GM12865 (cell line): ENCODE measurements at regions not wholly inside any gene's neighbourhood (a gene's known extent, or its start where the extent isn't known, plus 50 kb on each side); places are given as distances from the start of the nearest gene placed in this dataset.

ENCODE experiments used
- DNase-seq: peaks from one replicate; pipeline ENCODE4 v3.0.0; 2010; ENCODE audit warnings: low read depth
- H3K4me3 ChIP-seq: 2 replicates; pipeline ENCODE4 v1.5.1; 2011; ENCODE audit warnings: mild to moderate bottlenecking, low read depth, low read length, control low read depth
- TF ChIP-seq, protein P1 (sequence below): IDR thresholded peaks from 2 replicates; pipeline ENCODE4 v1.5.1; 2011; ENCODE audit warnings: low read length, control low read depth, low read depth, inconsistent platforms; ENCODE audit not compliant: insufficient read depth; ENCODE audit errors: missing control alignments

DNA sequence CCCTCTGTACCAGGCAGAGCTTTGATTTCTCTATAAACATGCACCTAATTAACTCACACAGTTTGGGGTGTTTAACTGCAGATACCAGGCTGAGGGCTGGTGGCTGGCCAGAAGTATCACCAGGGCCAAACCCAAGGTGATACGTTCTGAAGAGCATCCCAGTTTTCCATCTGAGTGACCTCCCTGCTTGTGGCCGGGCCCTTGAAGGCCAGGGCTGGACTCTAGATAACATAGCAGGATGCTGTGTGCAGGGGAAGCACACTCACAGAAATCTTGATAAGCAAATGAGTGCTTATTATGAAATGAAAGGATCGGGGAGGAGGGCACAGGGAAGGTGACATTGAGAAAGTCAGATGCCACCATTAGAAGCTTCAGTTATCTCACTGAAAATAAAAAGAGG is 582.4 kb downstream of the BRINP1 start:
- no peak overlapping the region for H3K4me3 ChIP-seq
- TF ChIP-seq, protein P1, sequence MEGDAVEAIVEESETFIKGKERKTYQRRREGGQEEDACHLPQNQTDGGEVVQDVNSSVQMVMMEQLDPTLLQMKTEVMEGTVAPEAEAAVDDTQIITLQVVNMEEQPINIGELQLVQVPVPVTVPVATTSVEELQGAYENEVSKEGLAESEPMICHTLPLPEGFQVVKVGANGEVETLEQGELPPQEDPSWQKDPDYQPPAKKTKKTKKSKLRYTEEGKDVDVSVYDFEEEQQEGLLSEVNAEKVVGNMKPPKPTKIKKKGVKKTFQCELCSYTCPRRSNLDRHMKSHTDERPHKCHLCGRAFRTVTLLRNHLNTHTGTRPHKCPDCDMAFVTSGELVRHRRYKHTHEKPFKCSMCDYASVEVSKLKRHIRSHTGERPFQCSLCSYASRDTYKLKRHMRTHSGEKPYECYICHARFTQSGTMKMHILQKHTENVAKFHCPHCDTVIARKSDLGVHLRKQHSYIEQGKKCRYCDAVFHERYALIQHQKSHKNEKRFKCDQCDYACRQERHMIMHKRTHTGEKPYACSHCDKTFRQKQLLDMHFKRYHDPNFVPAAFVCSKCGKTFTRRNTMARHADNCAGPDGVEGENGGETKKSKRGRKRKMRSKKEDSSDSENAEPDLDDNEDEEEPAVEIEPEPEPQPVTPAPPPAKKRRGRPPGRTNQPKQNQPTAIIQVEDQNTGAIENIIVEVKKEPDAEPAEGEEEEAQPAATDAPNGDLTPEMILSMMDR: no peak
- no peak for DNase-seq

DNA sequence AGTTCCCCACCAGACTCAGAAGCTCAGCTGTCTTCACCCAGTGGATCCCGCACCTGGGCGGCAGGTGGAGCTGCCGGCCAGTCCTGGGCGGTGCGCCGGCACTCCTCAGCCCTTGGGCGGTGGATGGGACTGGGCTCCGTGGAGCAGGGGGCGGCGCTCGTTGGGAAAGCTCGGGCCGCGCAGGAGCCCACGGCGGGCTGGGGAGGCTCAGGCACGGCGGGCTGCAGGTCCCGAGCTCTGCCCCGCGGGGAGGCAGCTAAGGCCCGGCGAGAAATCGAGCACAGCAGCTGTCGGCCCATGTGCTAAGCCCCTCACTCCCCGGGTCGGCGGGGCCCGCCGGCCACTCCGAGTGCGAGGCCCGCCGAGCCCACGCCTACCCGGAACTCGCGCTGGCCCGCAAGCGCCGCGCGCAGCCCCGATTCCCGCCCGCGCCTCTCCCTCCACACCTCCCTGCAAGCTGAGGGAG is 560.0 kb downstream of the BRINP1 start:
- H3K4me3 ChIP-seq: no peak overlapping the region
- TF ChIP-seq, protein P1: no peak
- no peak for DNase-seq

DNA sequence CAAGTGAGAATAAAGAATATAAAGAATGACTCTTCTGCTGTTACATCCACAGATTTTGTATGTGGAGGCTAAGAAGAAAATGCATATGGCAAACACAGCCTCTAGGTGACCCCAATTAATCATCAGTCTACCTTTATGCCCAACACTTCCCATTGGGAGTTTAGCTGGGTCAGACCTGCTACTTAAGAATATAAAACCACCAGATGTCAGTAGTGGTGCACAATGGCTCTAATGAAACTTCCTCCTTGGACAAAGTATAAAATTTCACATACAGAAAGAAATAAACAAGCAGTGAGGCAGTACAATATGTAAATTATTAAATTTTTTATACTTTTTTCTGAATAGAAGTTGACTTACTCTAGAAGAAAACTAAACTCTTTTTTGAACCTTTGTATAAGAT is 539.9 kb downstream of the BRINP1 start:
- no peak for DNase-seq
- TF ChIP-seq, protein P1: no peak
- H3K4me3 ChIP-seq: no peak overlapping the region

DNA sequence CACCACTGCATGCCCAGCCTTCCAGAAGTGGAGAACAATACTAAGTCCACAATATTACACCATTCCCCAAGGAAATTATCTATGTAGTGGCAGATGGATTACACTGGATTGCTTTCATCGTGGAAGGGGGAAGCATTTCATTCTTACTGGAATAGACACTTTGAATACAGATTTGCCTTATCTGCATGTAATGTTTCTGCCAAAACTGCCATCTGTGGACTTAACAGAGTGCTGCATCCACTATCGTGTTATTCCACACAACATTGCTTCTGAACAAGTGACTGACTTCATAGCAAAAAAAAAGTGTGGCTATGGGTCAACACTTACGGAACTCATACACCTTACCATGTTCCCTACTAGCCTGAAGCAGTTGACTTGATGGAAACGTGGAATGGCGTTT is 536.9 kb downstream of the BRINP1 start:
- no peak for DNase-seq
- TF ChIP-seq, protein P1: no peak
- H3K4me3 ChIP-seq: no peak overlapping the region

DNA sequence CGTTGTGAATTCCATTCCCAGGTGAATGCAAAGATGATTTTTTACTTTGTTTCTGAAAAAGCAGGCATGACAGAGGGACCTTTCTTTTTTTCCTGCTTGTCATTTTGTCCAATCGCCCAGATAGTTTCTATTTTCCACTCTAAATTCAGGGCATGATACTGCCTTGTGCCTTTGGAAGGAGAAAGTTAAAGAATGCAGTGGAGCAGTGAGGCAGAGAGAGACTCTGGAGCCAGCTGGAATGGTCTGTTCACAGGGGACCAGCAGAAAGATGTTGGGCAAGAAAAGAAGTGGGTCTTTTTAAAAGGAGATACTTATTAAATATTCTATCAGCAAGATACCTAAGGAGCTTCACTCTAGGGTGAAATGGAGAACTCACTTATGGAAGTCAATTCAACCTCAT is 532.3 kb downstream of the BRINP1 start:
- H3K4me3 ChIP-seq: no peak overlapping the region
- DNase-seq: no peak
- TF ChIP-seq, protein P1: no peak

DNA sequence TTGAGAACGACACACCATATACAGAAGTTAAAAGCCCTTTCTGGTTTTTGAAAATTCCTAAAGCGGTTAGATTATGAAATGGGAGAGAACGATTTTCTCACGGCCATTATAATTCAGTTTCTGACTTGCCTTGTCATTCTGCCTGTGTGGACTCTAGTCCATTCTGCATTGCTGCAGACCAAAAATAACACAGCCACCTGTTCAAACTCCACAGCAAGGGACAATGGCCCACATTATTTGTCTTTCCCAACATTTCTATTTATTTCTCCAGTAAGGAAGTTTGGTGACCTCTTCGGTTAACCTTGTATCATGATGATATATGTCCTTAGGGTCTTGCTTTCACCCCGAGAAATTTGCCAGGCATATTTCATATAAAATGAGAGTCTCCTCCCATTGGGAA is 497.7 kb downstream of the BRINP1 start:
- TF ChIP-seq, protein P1: no peak
- DNase-seq: no peak
- H3K4me3 ChIP-seq: no peak overlapping the region

DNA sequence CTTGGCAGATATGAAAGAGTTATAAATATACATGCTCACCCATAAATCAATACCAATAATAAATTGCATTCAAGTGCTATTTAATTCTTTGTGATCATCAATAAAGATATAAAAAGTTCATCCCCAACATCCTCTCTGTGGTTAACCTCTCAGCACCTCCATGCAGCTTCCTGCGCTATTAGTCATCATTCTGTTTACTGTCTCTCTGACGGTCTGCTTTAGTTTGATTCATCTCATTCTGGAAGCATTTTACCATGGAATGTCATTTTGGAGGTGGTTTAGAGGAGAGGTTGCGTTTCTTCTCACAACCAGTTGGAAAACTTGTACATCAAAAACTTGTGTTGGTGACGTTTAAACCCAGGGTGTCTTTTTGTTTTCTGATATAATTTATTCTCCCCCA is 486.6 kb downstream of the BRINP1 start:
- H3K4me3 ChIP-seq: no peak overlapping the region
- TF ChIP-seq, protein P1: no peak
- DNase-seq: no peak
